NCI-H146 treated with DMSO at 0.1 percent for 48 hours (cell line): ENCODE measurements at regions not wholly inside any gene's neighbourhood (a gene's known extent, or its start where the extent isn't known, plus 50 kb on each side); places are given as distances from the start of the nearest gene placed in this dataset.
"Not testable (repeated sequence)": the region's sequence is repeated elsewhere in the genome, so short reads cannot be mapped to it uniquely, and the experiment has no call there.

Experiments
- DNase-seq: peaks from one replicate; lab custom pipeline; 2025; ENCODE audit not compliant: unreplicated experiment; lab: John Stamatoyannopoulos, UW

DNA sequence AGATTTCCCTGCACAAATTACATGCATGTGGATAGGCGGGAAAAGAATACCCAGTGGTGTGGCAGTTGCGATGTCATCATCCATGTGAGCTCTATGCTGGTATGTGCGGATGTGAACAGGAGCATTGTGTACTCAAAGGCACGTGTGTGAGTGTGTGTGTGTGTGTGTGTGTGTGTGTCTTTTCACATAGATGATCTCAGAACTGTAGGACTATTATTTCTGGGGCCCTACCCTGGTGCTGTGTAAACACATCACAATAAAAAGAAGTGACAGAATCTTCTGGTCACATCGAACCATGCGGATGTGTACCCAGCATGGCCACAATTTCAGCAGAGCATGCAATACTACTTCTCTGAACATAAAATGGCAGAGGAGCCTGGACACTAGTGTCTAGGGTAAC lies 624.8 kb downstream of the MID1IP1 start:
- no peak for DNase-seq

- DNase-seq: no peak
These were observed 626.2 kb downstream of the MID1IP1 start for GRCh38 chrX:39427492-39427891.

DNA sequence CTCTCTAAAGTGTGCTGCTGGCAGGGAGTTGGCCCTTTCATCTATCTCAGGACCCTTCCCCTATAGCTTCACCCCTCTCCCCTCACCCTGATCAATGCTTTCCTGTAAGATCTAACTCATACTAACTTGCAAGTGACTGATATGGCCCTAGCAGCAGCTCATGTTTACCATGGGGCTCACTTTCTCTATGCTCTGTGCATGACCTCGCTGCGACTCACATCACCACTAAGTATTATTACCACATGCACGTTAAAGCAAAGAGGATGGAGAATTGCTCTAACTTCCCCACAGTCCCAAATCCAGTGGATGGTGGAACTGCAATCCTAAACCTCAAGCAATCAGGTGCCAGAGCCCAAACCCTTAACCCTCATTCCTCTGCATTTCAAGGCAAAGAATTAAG lies 626.6 kb downstream of the MID1IP1 start:
- DNase-seq: no peak

- no peak for DNase-seq
These were observed 629.3 kb downstream of the MID1IP1 start for GRCh38 chrX:39430551-39430950.

DNA sequence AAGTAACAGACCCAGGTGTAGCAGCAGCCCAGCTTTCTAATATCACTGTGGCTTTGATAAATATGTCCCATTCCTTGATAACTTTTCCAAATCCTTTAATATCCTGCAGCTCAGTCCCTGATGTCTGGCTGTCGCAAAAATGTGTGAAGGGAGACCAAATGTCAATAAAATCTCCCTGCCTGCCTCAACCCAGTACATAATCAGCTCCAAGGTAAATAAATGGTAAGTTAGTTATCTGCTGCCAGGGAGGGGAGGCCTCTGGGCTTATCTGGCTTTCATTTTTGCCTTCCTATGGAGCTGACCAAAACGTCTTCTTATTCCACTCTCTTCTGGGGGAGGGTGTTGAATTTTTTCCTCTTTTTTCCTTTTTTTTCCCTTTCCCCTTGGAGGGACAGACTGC lies 630.6 kb downstream of the MID1IP1 start:
- no peak for DNase-seq

- not testable (repeated sequence) for DNase-seq
These were observed 633.4 kb downstream of the MID1IP1 start for GRCh38 chrX:39434671-39435070.

GRCh38 chrX:39436538-39436937 lies 635.3 kb downstream of the MID1IP1 start:
- DNase-seq: not testable (repeated sequence)

- no peak for DNase-seq
These were observed 636.6 kb downstream of the MID1IP1 start for GRCh38 chrX:39437670-39438441.

GRCh38 chrX:39438603-39439602 lies 637.6 kb downstream of the MID1IP1 start:
- DNase-seq: no peak

DNA sequence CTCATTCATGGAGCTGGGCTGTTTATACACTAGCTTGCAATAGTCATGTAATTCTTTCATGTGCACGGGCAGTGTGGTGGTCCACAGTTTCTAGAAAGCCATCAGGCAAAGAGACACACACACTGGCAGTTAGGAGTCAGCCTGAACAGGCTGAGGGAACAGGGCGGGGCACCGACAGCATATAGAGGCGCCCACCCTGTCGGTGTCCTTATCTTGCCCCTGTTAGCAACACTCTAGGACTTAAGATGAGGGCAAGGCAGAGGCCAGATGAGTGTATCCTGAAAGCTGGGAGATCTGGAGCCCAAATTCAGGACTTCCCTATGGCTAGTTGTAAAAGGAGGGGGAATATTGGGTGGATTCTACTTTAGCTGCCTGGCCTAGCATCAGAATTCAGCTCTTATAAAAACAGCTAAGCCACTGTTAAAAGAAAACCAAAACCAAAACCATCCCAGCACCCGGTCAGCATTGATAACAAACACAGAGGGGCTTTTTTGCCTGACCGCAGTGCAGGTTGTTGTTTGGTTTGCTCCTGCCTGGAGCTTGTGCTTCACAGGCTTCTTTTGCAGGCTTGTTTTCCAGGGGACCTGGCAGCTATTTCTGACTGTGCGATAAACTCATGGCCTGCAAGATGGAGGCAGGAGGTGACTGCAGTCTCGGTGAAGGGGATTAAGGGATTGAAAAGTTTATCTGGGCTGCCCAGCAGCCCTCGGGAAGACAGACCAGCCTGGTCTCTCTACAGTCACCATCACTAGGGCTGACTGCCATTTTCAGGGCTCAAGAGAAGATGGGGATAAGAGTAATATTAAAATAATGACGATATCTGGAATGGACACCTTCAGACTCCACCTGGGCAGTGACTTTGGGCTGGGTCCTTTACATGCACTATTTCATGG lies 638.9 kb downstream of the MID1IP1 start:
- DNase-seq: no peak

DNA sequence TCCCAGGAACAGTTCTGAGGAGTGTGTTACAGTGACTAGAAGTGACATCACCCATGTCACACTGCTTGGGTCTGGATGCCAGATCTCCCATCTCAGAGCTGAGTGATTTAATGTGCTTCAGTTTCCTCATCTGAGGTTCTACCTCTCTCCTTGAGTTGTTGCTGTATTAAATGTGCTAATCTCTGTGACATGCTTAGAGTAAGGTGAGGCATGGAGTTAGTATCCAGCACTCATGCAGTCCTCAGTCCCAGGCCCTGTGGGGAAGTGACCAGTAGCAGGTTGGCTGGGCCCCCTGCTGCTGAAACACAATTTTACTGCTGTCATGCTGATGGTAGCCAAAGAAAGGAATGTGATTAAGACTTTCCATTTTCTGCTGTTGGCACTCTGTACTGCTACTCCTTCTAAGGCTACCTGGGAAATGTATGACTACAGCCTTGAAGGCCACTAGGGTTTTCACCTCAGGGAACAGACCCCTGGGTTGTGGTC lies 639.6 kb downstream of the MID1IP1 start:
- no peak for DNase-seq

- no peak for DNase-seq
These were observed 641.1 kb downstream of the MID1IP1 start for GRCh38 chrX:39442332-39442731.

GRCh38 chrX:39443240-39443639 lies 642.0 kb downstream of the MID1IP1 start:
- DNase-seq: no peak

GRCh38 chrX:39445336-39445735 lies 644.1 kb downstream of the MID1IP1 start:
- DNase-seq: no peak

- no peak for DNase-seq
These were observed 648.1 kb downstream of the MID1IP1 start for GRCh38 chrX:39449352-39449751.

GRCh38 chrX:39450234-39450977 lies 647.4 kb downstream of the BCOR start:
- no peak for DNase-seq

GRCh38 chrX:39451046-39451445 lies 646.7 kb downstream of the BCOR start:
- no peak for DNase-seq

DNA sequence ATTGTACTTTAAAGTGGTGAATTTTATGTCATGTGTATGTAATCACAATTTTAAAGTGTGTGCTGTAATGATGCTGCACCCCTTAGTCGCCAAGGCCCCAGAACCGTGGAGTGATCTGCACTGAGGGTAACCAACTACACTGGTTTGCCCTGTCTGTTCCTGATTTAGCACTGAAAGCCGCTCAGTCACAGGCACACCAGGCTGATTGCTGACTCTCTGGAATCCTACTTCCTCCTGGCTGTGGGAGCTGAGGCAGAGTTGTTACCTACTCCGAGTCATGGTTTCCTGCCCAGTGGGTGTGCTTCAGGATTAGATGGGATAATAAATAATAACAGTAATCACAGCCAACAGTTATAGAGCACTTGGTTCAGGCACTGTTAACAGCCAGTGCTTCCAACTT lies 645.4 kb downstream of the BCOR start:
- DNase-seq: no peak

DNA sequence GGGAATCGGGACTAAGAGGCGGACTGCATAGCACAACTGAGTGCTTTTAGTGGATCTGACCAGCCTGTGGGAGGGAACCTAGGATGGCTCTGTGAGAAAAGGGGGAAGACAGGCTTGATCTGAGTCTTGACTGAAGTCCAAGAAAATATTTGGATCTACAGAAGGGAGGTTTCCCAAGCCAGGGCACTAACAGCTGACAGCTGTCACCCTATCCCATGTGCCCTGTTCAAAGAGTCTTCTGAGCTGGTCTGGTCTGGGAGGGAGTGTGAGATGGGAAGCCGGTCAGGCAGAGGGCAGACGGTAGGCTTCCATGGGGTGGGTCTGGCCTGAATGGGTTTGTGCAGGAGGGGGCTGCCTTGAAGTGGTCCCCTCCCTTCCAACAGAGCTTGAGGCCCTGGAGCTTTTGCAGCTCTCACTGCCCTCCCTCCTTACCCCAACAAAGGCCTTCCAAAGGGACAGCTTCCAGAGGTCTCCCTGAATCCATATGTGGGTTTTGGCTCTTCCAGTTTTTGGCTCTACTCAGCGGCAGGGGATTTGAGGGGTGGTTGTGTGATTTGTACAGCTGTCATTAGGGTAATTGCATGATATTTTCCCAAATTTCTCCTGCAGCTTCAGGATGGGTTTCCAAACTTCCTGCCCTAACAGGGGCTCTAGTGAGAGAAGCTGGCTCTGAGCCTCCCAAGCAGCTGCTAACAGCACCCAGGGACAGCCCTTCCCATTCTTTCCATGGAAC lies 643.7 kb downstream of the BCOR start:
- DNase-seq: no peak
